GF-D8 (cell line): ENCODE measurements at regions not wholly inside any gene's neighbourhood (a gene's known extent, or its start where the extent isn't known, plus 50 kb on each side); places are given as distances from the start of the nearest gene placed in this dataset.
"Not testable (repeated sequence)": the region's sequence is repeated elsewhere in the genome, so short reads cannot be mapped to it uniquely, and the experiment has no call there.

Experiments
- DNase-seq: peaks from one replicate; lab custom pipeline; 2025; lab: John Stamatoyannopoulos, UW

GRCh38 chr18:57881818-57882413, 78.8 kb upstream of the ATP8B1 start:
- DNase-seq = peak; percentile 42

DNA sequence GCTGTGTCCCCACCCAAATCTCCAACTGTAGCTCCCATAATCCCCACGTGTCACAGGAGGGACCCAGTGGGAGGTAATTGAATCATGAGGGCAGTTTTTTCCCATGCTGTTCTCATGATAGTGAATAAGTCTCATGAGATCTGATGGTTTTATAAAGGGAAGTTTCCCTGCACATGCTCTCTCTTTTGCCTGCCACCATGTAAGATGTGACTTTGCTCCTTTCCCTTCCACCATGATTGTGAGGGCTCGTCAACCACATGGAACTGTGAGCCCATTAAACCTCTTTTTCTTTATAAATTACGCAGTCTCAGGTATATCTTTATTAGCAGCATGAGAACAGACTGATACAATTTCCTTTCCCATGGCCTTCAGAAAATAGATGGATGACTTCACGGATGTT, 76.8 kb upstream of the ATP8B1 start:
- DNase-seq = not testable (repeated sequence)

- DNase-seq = no peak
Observed at GRCh38 chr18:57869221-57869620, 66.1 kb upstream of the ATP8B1 start.

GRCh38 chr18:57866355-57866754, 63.2 kb upstream of the ATP8B1 start:
- DNase-seq = no peak

DNA sequence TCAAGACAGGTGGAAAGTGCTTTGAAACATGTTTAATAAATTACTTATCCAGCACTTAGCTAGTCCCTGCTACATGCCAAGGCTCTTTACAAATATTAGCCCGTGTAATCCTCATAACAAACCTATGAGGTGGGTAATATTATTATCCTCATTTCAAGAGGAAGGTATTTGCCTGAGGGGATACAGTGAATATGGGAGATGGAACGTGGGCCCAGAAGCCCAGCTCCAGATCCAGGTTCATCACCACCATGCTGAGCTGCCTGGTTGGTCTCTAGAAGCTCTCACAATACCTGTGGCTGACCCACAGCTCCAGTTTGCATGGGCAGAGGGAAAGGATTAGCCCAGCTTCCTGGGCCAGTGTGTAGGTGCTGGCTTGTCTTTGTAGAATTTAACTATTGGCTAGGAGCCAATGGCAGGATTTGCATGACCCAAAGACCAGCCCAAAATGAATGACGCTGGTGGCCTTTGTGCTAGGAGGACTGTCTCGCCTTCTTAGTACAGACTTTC, 61.6 kb upstream of the ATP8B1 start:
- no peak for DNase-seq

DNA sequence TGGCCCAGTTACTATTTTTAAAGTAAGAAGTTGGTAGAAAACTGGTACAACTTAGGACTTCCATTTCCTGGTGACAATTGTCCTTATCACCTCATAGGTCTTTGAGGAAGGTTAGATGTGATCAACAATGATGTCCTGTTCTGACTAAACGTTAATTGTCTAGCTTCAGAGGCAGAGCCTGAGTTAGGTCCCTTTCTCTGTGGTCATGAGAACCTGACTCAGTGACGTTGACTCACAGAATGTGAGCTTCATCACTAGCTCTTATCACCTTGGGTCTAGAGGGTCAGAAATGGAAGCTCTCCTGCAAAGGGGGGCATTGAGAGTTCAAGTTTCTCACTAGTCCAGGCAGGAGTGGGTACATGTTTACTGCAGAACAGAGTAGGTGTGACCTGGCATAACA, 60.6 kb upstream of the ATP8B1 start:
- no peak for DNase-seq

- no peak for DNase-seq
Observed at GRCh38 chr18:57859314-57859713, 56.2 kb upstream of the ATP8B1 start.

- no peak for DNase-seq
Observed at GRCh38 chr18:57856557-57857280, 53.6 kb upstream of the ATP8B1 start.

- DNase-seq = no peak
Observed at GRCh38 chr18:57856128-57856527, 53.0 kb upstream of the ATP8B1 start.

- no peak for DNase-seq
Observed at GRCh38 chr18:57855551-57855950, 52.4 kb upstream of the ATP8B1 start.

DNA sequence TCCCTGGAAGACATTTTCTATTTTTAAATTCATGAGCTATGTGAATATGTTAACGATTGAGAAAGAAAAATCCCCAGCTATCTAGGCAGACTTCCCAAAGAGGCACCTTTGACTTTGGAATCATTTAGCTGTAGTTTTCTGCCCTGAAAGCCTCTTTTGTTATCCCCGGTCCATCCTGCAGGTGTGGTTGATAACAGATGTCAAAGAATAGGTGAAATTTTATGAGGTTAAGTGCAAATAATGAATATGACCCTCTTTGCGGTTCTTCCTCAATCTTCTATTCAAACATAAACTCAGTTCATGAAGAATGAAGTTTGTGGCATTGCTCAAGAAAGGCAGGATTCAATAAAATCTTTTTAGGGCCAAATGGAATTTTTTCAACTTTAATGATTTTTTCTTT, 51.6 kb upstream of the ATP8B1 start:
- DNase-seq = no peak

- DNase-seq = no peak
Observed at GRCh38 chr18:57853864-57854263, 50.7 kb upstream of the ATP8B1 start.

DNA sequence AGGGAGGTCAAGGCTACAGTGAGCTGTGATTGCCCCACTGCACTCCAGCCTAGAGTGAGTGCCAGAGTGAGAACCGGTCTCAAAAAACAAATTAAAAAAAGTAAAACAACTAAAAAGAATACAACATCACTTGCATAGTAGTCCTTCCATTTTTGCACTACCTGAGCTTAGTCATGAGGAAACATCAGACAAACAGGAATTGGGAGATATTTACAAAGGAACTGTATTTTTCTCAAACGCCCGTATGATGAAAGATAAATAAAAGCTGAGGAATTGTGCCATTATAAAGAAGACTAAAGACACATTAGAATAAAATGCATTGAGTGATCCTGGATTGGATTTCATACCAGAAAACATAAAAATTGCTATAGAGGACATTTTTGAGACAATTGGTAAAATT, 50.0 kb upstream of the ATP8B1 start:
- no peak for DNase-seq
